ENCODE measurements at regions not wholly inside any gene's neighbourhood (a gene's known extent, or its start where the extent isn't known, plus 50 kb on each side); places are given as distances from the start of the nearest gene placed in this dataset.

DNA sequence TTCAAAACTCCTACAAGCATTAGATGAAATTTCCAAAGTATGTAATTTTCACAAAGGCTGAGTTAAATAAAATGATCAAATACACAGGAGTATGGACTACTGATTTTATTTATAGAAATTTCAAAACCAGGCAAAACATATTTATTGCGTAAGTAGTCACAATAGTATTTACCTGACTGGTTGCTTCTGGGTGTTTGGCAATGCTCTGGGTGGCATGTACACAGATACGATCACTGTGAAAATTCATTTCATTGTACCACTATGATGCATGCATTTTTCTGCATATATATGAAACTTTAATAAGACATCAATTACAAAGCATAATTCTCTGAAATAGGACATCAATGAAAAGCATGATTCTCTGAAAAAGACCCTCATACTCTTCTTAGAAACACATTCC lies 384.2 kb downstream of the TLL1 start (continued):
- TF ChIP-seq SP2 (IDR thresholded peaks at IDR 0.05; ENCODE audit: low read length) (no peak), NANOG (IDR thresholded peaks at IDR 0.05; ENCODE audit: insufficient read depth, low read depth, low read length, poor library complexity, severe bottlenecking) (no peak), POU5F1 (IDR thresholded peaks at IDR 0.05; ENCODE audit: low read depth, low read length) (no peak), BRCA1 (IDR thresholded peaks at IDR 0.05; ENCODE audit: low read depth, low read length) (no peak), EZH2 (IDR thresholded peaks at IDR 0.05; ENCODE audit: low read depth, low read length, severe bottlenecking) (no peak), SP4 (IDR thresholded peaks at IDR 0.05; ENCODE audit: low read length) (no peak)
